ENCODE measurements at regions not wholly inside any gene's neighbourhood (a gene's known extent, or its start where the extent isn't known, plus 50 kb on each side); places are given as distances from the start of the nearest gene placed in this dataset.
A peak's percentile ranks its signal among the peaks of the same experiment; 100 is the strongest.

DNA sequence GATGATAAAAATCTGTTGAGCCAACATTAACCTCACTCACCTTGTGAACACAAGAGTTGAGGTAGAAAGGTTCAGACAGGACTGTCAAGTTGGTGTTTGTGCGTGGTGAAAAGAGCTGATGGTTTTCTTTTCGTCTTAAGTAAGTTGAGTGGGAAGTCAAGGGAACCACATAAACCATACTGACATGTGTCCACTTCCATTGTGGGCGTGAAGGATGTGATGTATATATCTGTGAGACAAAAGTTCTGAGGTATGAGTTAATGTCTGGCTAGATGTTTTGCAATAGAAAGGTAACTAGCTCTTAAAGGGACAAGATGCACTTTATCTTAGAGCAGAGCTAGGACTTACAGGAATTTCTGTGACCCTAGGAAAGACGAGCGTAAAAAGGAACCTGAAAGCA is 1272.1 kb upstream of the ADGRB3 start (continued):
- TF ChIP-seq CREB1 (IDR thresholded peaks at IDR 0.05) (peak; percentile 54; the same call in 1 of the 2 replicates), CREB1 (CRISPR knock-in tag; IDR thresholded peaks at IDR 0.05) (no peak), MTA2 (IDR thresholded peaks at IDR 0.05; ENCODE audit: low read depth) (no peak), EGR1 (conservative IDR thresholded peaks at IDR 0.05) (peak; percentile 36; the same call in 1 of the 2 replicates), PRMT5 (CRISPR knock-in tag; IDR thresholded peaks at IDR 0.05) (no peak), ARHGAP35 (IDR thresholded peaks at IDR 0.05; ENCODE audit: partially characterized antibody) (no peak), HES1 (IDR thresholded peaks at IDR 0.05; ENCODE audit: low read depth) (no peak), TEAD1 (CRISPR knock-in tag; IDR thresholded peaks at IDR 0.05) (no peak), CEBPG (CRISPR knock-in tag; IDR thresholded peaks at IDR 0.05) (no peak), CEBPG (tag; conservative IDR thresholded peaks at IDR 0.05 in 1 of 2, IDR thresholded peaks at IDR 0.05 in 1 of 2) (peak; percentile 53 to 61; a peak in 2 of 4 replicates), ZC3H4 (CRISPR knock-in tag; IDR thresholded peaks at IDR 0.05; ENCODE audit: borderline replicate concordance) (no peak), FOSL1 (tag; conservative IDR thresholded peaks at IDR 0.05) (no peak), NFRKB (IDR thresholded peaks at IDR 0.05; ENCODE audit: low read depth) (no peak), POLR2A (conservative IDR thresholded peaks at IDR 0.05) (peak; percentile 49; the same call in 1 of the 2 replicates), SMAD1 (IDR thresholded peaks at IDR 0.05; ENCODE audit: low read depth, low read length, partially characterized antibody) (no peak), ZNF143 (CRISPR knock-in tag; IDR thresholded peaks at IDR 0.05) (no peak), ZNF282 (CRISPR knock-in tag; IDR thresholded peaks at IDR 0.05) (no peak), ZNF316 (IDR thresholded peaks at IDR 0.05) (0 out of 2 replicates have a peak, but pooled peaks have one; percentile 5), PRDM10 (IDR thresholded peaks at IDR 0.05; ENCODE audit: partially characterized antibody) (no peak), PURB (CRISPR knock-in tag; IDR thresholded peaks at IDR 0.05; ENCODE audit: low read depth) (no peak), EHMT2 (IDR thresholded peaks at IDR 0.05) (peak; percentile 55; the same call in 1 of the 2 replicates), FUS (optimal IDR thresholded peaks at IDR 0.05; ENCODE audit: low read depth, low read length) (no peak)

Data from K562 (cell line).